GM23338 (cell line): ENCODE measurements at regions not wholly inside any gene's neighbourhood (a gene's known extent, or its start where the extent isn't known, plus 50 kb on each side); places are given as distances from the start of the nearest gene placed in this dataset.

Experiments used
- EZH2 ChIP-seq: fragments of 200-600 bp; sonication (generic); IDR thresholded peaks from one replicate; pipeline ENCODE4 v1.8.0; 2017; ENCODE audit warnings: antibody characterized with exemption, mild to moderate bottlenecking, low read depth; ENCODE audit not compliant: unreplicated experiment
- JUNB ChIP-seq: IDR thresholded peaks from one replicate; pipeline ENCODE4 v1.6.1; 2016; ENCODE audit warnings: antibody characterized with exemption; ENCODE audit not compliant: unreplicated experiment
- ZNF331 ChIP-seq: fragments of 250-450 bp; sonication (Bioruptor Pico); IDR thresholded peaks from 2 replicates; pipeline ENCODE4 v1.5.0; 2020; ENCODE audit warnings: low read depth, mild to moderate bottlenecking, moderate library complexity
- TF ChIP-seq, protein P1 (sequence below), 2 experiments: fragments of 200-600 bp in 1 of 2; sonication (generic) in 1 of 2; conservative IDR thresholded peaks; 2 replicates each; pipeline versions ENCODE4 v1.5.1 to v1.6.1; 2016 to 2017; ENCODE audit warnings: antibody characterized with exemption in 2 of 2, low read depth in 2 of 2, mild to moderate bottlenecking in 2 of 2, moderate library complexity in 1 of 2
- TF ChIP-seq, protein P2 (sequence below): IDR thresholded peaks from one replicate; pipeline ENCODE4 v1.6.1; 2018; ENCODE audit warnings: antibody characterized with exemption; ENCODE audit not compliant: unreplicated experiment

DNA sequence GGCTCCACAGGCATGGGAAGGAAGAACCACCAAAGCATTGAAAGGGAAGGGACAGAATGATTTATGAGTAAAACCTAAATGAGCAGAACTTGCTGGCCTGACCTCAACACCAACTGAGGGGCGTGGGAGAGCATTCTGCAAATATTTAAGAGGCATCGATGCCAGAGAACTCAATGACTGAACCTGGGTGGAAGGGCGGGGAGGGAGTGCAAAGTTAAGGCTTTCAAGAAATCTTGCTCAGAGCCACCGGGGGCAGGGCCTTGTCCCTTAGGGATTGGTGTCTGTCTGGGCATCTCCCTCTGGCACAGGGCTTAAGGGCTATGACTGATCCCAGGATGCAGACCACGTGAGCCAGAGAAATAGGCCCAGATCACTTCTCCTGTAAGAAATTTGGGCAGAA, 137.1 kb downstream of the ADAMTS15 start:
- TF ChIP-seq JUNB (no peak), EZH2 (no peak), ZNF331 (no peak)
- TF ChIP-seq, protein P1, sequence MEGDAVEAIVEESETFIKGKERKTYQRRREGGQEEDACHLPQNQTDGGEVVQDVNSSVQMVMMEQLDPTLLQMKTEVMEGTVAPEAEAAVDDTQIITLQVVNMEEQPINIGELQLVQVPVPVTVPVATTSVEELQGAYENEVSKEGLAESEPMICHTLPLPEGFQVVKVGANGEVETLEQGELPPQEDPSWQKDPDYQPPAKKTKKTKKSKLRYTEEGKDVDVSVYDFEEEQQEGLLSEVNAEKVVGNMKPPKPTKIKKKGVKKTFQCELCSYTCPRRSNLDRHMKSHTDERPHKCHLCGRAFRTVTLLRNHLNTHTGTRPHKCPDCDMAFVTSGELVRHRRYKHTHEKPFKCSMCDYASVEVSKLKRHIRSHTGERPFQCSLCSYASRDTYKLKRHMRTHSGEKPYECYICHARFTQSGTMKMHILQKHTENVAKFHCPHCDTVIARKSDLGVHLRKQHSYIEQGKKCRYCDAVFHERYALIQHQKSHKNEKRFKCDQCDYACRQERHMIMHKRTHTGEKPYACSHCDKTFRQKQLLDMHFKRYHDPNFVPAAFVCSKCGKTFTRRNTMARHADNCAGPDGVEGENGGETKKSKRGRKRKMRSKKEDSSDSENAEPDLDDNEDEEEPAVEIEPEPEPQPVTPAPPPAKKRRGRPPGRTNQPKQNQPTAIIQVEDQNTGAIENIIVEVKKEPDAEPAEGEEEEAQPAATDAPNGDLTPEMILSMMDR (conservative IDR thresholded peaks at IDR 0.05; ENCODE audit: low read depth in 2 of 2) = no peak
- TF ChIP-seq, protein P2, sequence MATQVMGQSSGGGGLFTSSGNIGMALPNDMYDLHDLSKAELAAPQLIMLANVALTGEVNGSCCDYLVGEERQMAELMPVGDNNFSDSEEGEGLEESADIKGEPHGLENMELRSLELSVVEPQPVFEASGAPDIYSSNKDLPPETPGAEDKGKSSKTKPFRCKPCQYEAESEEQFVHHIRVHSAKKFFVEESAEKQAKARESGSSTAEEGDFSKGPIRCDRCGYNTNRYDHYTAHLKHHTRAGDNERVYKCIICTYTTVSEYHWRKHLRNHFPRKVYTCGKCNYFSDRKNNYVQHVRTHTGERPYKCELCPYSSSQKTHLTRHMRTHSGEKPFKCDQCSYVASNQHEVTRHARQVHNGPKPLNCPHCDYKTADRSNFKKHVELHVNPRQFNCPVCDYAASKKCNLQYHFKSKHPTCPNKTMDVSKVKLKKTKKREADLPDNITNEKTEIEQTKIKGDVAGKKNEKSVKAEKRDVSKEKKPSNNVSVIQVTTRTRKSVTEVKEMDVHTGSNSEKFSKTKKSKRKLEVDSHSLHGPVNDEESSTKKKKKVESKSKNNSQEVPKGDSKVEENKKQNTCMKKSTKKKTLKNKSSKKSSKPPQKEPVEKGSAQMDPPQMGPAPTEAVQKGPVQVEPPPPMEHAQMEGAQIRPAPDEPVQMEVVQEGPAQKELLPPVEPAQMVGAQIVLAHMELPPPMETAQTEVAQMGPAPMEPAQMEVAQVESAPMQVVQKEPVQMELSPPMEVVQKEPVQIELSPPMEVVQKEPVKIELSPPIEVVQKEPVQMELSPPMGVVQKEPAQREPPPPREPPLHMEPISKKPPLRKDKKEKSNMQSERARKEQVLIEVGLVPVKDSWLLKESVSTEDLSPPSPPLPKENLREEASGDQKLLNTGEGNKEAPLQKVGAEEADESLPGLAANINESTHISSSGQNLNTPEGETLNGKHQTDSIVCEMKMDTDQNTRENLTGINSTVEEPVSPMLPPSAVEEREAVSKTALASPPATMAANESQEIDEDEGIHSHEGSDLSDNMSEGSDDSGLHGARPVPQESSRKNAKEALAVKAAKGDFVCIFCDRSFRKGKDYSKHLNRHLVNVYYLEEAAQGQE = no peak
